ENCODE measurements at regions not wholly inside any gene's neighbourhood (a gene's known extent, or its start where the extent isn't known, plus 50 kb on each side); places are given as distances from the start of the nearest gene placed in this dataset.

GRCh38 chr10:57867241-57867640 lies 400.5 kb downstream of the IPMK start:
- H3K4me3 ChIP-seq (replicated peaks in 1 of 3; ENCODE audit: insufficient read depth in 1 of 3, low read depth in 2 of 3, low read length in 3 of 3): no peak overlapping the region
- TF ChIP-seq NFYC (CRISPR knock-in tag; IDR thresholded peaks at IDR 0.05) (no peak), ZNF101 (CRISPR knock-in tag; IDR thresholded peaks at IDR 0.05; ENCODE audit: borderline replicate concordance, low read depth) (no peak), MTF2 (CRISPR knock-in tag; IDR thresholded peaks at IDR 0.05; ENCODE audit: borderline replicate concordance) (no peak), HNF4A (CRISPR knock-in tag; IDR thresholded peaks at IDR 0.05) (no peak), ZNF354B (CRISPR knock-in tag; IDR thresholded peaks at IDR 0.05) (no peak), MED13 (CRISPR knock-in tag; IDR thresholded peaks at IDR 0.05) (no peak), ZSCAN9 (CRISPR knock-in tag; IDR thresholded peaks at IDR 0.05; ENCODE audit: borderline replicate concordance) (no peak), PREB (CRISPR knock-in tag; IDR thresholded peaks at IDR 0.05) (no peak), AGO1 (IDR thresholded peaks at IDR 0.05; ENCODE audit: low read depth, low read length, poor library complexity, severe bottlenecking) (no peak), DNMT1 (CRISPR knock-in tag; IDR thresholded peaks at IDR 0.05) (no peak), TOE1 (CRISPR knock-in tag; IDR thresholded peaks at IDR 0.05) (no peak), ZNF557 (CRISPR knock-in tag; IDR thresholded peaks at IDR 0.05) (no peak)
- TF ChIP-seq, protein P1, sequence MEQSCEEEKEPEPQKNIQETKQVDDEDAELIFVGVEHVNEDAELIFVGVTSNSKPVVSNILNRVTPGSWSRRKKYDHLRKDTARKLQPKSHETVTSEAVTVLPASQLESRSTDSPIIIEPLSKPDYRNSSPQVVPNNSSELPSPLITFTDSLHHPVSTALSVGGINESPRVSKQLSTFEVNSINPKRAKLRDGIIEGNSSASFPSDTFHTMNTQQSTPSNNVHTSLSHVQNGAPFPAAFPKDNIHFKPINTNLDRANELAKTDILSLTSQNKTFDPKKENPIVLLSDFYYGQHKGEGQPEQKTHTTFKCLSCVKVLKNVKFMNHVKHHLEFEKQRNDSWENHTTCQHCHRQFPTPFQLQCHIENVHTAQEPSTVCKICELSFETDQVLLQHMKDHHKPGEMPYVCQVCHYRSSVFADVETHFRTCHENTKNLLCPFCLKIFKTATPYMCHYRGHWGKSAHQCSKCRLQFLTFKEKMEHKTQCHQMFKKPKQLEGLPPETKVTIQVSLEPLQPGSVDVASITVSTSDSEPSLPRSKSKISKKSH (CRISPR knock-in tag; IDR thresholded peaks at IDR 0.05; ENCODE audit: borderline replicate concordance): no peak
- TF ChIP-seq, protein P2, sequence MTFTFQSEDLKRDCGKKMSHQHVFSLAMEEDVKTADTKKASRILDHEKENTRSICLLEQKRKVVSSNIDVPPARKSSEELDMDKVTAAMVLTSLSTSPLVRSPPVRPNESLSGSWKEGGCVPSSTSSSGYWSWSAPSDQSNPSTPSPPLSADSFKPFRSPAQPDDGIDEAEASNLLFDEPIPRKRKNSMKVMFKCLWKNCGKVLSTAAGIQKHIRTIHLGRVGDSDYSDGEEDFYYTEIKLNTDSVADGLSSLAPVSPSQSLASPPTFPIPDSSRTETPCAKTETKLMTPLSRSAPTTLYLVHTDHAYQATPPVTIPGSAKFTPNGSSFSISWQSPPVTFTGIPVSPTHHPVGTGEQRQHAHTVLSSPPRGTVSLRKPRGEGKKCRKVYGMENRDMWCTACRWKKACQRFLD (CRISPR knock-in tag; IDR thresholded peaks at IDR 0.05; ENCODE audit: borderline replicate concordance): no peak
- H3K27ac ChIP-seq (ENCODE audit: extremely low read length, insufficient read depth, low read length): no peak overlapping the region
- no peaks in the 10 kb centered on the region for H4K20me1 ChIP-seq (ENCODE audit: insufficient read depth, low read length)
- H2AFZ ChIP-seq (ENCODE audit: low read length): no peak overlapping the region
- DNase-seq (ENCODE audit: low spot score) (no peak), FAIRE-seq (no peak), ATAC-seq (no peak)
- no peaks in the 10 kb centered on the region; a peak in 1 of 5 replicates for H3K27me3 ChIP-seq (ENCODE audit: control insufficient read depth in 1 of 2, insufficient read depth in 2 of 2, low read length in 2 of 2)
- H3K36me3 ChIP-seq (replicated peaks in 1 of 2; ENCODE audit: control insufficient read depth in 1 of 2, insufficient read depth in 2 of 2, low read length in 2 of 2): no peaks in the 10 kb centered on the region
- H3K4me1 ChIP-seq (ENCODE audit: insufficient read depth, low read length): no peaks in the 10 kb centered on the region
- CTCF ChIA-PET (ENCODE audit: low intra/inter-chr PET ratio, low total read pairs): no interaction called here
- H3K9me3 ChIP-seq (ENCODE audit: low read length): no peaks in the 10 kb centered on the region
- in situ Hi-C loops (cut with HindIII; ENCODE audit: extremely low pct_ligation_motif_present, low pct_unique_long_range_greater_than_20kb) (no loop called here), intact Hi-C loops (cut with micrococcal nuclease; ENCODE audit: unreplicated experiment) (no loop called here)
- BruUV-seq (replicated peaks): no TSS peak
- 0% methylated on average over 1 of the region's 1 CpG for WGBS (ENCODE audit: low lambda C conversion rate)
- H3K4me2 ChIP-seq (ENCODE audit: low read depth, low read length): no peak overlapping the region
- no peaks in the 10 kb centered on the region for H3K79me2 ChIP-seq (ENCODE audit: insufficient read depth, low read length)
- POLR2A ChIA-PET: no interaction called here
- H3K9ac ChIP-seq (ENCODE audit: insufficient read depth, low read depth, low read length): no peak overlapping the region

Data from HepG2 (cell line).